ENCODE measurements at regions not wholly inside any gene's neighbourhood (a gene's known extent, or its start where the extent isn't known, plus 50 kb on each side); places are given as distances from the start of the nearest gene placed in this dataset.

DNA sequence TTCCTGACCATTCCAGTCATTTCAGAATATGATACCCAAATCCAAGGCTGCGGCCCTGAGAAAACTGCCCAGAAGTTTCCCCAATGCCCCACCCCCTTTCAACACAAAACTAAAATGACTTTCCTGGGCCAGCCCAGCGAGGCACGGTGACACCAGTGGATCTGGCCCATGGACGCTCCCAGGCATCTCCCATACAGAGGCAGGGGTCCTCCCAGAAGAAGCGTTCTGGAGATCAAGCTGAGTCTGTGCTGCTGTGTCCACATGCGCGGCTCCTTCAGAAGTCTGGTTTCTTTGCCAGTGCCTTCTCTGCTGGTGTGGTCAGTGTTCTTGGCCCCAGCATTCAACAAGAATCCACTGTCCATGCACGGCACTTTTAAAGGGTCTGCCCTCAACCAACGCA, 228.2 kb upstream of the SFSWAP start:
- no peaks in the 10 kb centered on the region for H3K4me1 ChIP-seq (ENCODE audit: control insufficient read depth, insufficient read depth, low read length)
- no peak overlapping the region for H3K4me3 ChIP-seq (ENCODE audit: low read length)
- peaks cover 2% of the 10 kb centered on the region for H3K27me3 ChIP-seq (ENCODE audit: control insufficient read depth, insufficient read depth, low read length)
- H3K9ac ChIP-seq (ENCODE audit: low read length) = no peak overlapping the region
- no peaks in the 10 kb centered on the region for H3K36me3 ChIP-seq (ENCODE audit: control insufficient read depth, insufficient read depth, low read length)
- no peak overlapping the region for H3K27ac ChIP-seq (ENCODE audit: low read depth, low read length)

DNA sequence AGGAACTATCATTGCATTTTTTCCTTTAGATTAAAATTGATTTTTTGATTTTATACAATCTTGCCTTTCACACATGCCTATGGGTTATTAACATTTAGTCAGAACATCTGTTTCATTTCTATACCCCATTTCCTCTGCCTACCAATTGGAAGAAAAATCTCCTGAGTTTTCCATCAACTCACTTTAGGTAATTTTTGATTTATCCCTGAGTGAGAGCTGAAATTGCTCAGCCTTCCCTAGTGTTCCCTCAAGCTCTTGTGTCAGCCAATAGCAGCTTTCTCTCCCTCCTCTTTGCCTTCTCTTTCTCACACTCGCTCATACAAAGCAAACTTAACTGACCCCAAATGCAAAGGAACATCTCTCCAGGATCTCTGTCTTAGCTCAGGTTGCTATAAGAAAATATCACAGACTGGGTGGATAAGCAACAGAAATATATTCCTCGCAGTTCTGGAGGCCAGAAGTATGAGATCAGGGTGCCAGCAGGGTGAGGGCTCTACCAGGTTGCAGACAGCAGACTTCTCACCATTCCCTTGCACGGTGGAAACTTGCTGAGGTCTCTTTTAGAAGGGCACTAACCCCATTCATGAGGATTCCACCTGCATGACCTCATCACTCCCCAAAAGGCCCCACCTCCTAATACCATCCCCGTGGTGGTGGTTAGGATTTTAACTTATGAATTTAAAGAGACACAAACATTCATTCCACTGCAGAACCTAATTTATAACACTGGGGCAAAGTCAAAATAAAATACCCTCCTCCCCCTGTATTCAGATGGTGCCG, 224.2 kb upstream of the SFSWAP start:
- Histone ChIP-seq H3K4me1 (ENCODE audit: control insufficient read depth, insufficient read depth, low read length) (no peaks in the 10 kb centered on the region), H3K27me3 (ENCODE audit: control insufficient read depth, insufficient read depth, low read length) (no peaks in the 10 kb centered on the region), H3K27ac (ENCODE audit: low read depth, low read length) (no peak overlapping the region), H3K9ac (ENCODE audit: low read length) (no peak overlapping the region), H3K36me3 (ENCODE audit: control insufficient read depth, insufficient read depth, low read length) (no peaks in the 10 kb centered on the region), H3K4me3 (ENCODE audit: low read length) (no peak overlapping the region)

DNA sequence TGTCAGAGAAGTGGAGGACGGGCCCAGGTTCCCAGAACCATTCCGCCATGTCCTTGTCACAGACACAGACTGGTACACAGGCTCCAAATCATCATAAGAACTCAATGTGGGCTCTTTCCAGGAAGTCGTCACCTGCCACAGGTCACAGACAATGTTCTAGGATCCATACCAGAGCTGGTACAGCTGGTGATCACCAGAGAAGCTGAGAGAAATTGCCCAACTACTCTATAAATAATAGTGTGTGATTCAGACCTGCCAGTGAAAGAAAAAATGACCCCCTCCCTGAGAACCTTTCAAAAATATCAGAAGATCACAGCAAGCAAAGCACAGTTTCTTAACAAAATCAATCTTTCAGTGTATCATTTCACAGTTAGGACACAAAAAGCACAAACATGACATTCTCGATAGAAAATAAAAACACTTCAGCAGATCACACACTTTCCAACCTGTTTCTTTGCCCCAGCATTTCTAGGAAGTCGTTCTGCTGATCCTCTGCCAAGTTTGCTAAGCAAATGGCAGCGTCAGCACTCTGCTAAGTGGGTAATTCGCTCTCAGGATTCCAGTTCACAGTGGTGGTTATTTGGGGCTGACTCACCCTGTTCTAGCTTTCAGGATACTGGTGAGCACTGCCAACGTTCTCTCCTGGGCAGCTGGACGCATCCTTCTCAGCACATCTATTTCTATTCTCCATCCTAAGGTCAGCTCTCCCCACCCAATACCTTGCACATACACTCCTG, 223.3 kb upstream of the SFSWAP start:
- no peaks in the 10 kb centered on the region for H3K4me1 ChIP-seq (ENCODE audit: control insufficient read depth, insufficient read depth, low read length)
- H3K9ac ChIP-seq (ENCODE audit: low read length) = no peak overlapping the region
- no peaks in the 10 kb centered on the region for H3K36me3 ChIP-seq (ENCODE audit: control insufficient read depth, insufficient read depth, low read length)
- no peaks in the 10 kb centered on the region for H3K27me3 ChIP-seq (ENCODE audit: control insufficient read depth, insufficient read depth, low read length)
- H3K4me3 ChIP-seq (ENCODE audit: low read length) = no peak overlapping the region
- H3K27ac ChIP-seq (ENCODE audit: low read depth, low read length) = no peak overlapping the region

DNA sequence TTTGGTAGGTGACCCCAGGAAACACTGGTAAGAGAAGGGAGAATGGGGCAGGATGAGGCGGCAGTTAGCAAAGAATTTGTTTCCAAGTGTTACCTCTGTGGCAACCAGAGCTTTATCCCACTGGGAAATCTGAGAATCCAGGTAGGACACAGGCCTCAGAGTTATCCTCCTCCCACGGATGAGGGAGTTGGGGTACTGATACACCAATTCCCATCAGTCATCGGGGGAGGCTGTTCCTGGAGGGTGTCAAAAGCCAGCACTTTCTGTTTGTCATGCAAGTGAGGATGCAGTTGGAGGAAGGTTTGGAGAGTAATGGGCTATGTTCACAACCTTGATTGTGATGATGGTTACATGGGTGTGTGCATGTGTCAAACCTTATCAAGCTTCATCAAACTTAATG, 221.2 kb upstream of the SFSWAP start:
- H3K4me3 ChIP-seq (ENCODE audit: low read length) = no peak overlapping the region
- no peaks in the 10 kb centered on the region for H3K4me1 ChIP-seq (ENCODE audit: control insufficient read depth, insufficient read depth, low read length)
- no peaks in the 10 kb centered on the region for H3K36me3 ChIP-seq (ENCODE audit: control insufficient read depth, insufficient read depth, low read length)
- H3K27me3 ChIP-seq (ENCODE audit: control insufficient read depth, insufficient read depth, low read length) = no peaks in the 10 kb centered on the region
- no peak overlapping the region for H3K9ac ChIP-seq (ENCODE audit: low read length)
- H3K27ac ChIP-seq (ENCODE audit: low read depth, low read length) = no peak overlapping the region

DNA sequence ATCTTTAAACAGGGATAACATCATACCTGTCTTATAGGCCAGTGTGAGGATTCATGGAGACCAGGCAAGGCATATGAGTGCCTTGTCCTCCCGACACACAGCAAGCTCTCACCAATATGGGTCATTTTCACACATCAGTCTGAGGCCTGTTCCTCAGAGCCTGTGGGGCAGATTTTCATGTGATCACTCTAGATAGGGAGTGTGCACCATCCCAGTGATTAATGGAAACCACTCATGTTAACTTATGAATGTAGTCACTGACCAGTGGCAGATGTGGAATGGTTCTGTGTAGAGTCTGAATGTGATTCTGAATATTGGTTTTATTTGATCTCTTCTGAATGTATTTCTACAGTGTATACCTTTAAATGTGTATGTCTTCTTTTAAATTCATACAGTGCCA, 219.7 kb upstream of the SFSWAP start:
- Histone ChIP-seq H3K27ac (ENCODE audit: low read depth, low read length) (no peak overlapping the region), H3K4me3 (ENCODE audit: low read length) (no peak overlapping the region), H3K9ac (ENCODE audit: low read length) (no peak overlapping the region), H3K4me1 (ENCODE audit: control insufficient read depth, insufficient read depth, low read length) (no peaks in the 10 kb centered on the region), H3K27me3 (ENCODE audit: control insufficient read depth, insufficient read depth, low read length) (no peaks in the 10 kb centered on the region), H3K36me3 (ENCODE audit: control insufficient read depth, insufficient read depth, low read length) (no peaks in the 10 kb centered on the region)

DNA sequence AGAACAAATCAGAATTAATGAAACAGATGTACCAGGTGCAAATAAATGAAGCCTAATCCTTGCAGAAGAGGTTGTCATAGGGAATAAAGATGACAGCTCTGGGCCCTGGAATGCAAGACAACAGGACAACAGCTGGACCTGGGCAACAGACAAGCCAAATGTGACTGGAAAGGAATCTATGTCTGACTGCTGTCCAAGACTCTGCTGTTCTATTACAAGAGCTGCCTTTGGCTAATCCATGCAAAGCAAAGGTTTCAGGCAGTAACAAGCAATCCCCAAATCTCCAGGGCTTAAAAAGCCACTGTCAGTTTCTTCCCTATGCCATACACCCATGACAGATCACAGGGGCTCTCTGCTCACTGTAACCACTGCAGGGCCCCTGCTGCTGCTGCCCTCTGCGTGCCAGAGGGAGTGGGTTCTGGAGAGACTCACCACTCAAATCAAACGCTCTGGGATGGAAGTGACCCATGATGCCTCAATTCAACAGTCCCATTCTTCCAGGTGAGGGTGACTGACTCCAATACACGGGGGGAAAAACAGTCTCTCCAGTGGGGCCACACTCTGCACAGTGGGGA, 218.9 kb upstream of the SFSWAP start:
- no peak overlapping the region for H3K27ac ChIP-seq (ENCODE audit: low read depth, low read length)
- H3K9ac ChIP-seq (ENCODE audit: low read length) = no peak overlapping the region
- no peaks in the 10 kb centered on the region for H3K4me1 ChIP-seq (ENCODE audit: control insufficient read depth, insufficient read depth, low read length)
- no peaks in the 10 kb centered on the region for H3K27me3 ChIP-seq (ENCODE audit: control insufficient read depth, insufficient read depth, low read length)
- no peaks in the 10 kb centered on the region for H3K36me3 ChIP-seq (ENCODE audit: control insufficient read depth, insufficient read depth, low read length)
- no peak overlapping the region for H3K4me3 ChIP-seq (ENCODE audit: low read length)

DNA sequence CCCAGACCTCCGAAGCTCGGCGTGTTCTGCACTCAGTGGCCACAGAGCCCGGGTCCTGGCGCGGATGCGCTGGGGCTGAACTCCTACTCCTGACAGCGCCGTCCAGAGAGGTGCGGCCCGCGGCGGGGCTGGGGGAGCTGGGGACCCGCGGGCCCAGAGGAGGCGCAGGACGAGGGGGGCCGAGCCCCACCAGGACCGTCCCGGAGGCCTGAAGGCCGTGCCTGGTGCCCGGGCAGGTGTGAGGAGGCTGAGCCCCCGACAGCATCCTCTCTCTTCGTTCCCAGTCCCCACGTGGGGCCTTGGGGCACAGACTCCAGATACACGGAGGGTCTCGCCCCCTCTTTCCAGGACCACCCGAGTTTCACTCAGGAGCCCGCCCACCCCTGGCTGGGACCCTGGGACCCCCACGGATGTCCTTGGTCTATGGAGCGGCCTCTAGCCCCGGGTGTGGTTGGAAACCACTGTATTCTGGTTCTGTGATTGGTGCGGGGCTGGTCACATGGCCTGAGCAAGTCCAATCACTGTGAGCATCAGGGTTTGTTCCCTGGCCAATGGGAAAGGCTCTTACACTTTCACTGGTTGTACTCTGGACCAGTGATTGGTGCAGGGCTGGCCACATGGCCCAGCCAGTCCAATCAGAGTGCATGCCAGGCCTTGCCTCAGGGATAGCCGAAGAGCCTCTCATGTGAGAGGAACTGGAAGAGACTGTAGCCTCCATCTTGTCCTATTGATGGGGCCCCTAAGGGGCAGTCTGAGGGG, 217.6 kb upstream of the SFSWAP start:
- Histone ChIP-seq H3K9ac (ENCODE audit: low read length) (no peak overlapping the region), H3K27me3 (ENCODE audit: control insufficient read depth, insufficient read depth, low read length) (no peaks in the 10 kb centered on the region), H3K4me1 (ENCODE audit: control insufficient read depth, insufficient read depth, low read length) (no peaks in the 10 kb centered on the region), H3K36me3 (ENCODE audit: control insufficient read depth, insufficient read depth, low read length) (no peaks in the 10 kb centered on the region), H3K27ac (ENCODE audit: low read depth, low read length) (no peak overlapping the region), H3K4me3 (ENCODE audit: low read length) (no peak overlapping the region)

DNA sequence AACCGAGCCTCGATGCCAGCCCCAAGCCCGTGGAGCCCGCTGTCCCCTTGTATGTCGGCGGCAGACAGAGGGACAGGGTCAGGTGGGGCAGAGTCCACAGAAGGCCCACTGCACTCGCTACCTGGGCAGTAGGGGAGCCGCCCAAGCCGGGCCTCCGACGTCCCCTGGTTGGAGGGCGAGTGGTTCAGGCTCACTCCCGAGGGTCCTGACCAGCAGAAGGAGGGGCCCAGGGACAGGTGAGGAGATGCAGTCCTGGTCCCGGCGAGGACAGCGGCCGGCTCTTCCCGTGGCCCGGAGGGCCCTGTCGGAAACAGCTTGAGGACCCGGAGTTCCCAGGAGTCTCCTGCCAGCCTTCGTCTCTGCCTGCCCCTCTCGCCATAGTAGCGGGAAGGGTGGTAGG, 216.7 kb upstream of the SFSWAP start:
- no peaks in the 10 kb centered on the region for H3K27me3 ChIP-seq (ENCODE audit: control insufficient read depth, insufficient read depth, low read length)

DNA sequence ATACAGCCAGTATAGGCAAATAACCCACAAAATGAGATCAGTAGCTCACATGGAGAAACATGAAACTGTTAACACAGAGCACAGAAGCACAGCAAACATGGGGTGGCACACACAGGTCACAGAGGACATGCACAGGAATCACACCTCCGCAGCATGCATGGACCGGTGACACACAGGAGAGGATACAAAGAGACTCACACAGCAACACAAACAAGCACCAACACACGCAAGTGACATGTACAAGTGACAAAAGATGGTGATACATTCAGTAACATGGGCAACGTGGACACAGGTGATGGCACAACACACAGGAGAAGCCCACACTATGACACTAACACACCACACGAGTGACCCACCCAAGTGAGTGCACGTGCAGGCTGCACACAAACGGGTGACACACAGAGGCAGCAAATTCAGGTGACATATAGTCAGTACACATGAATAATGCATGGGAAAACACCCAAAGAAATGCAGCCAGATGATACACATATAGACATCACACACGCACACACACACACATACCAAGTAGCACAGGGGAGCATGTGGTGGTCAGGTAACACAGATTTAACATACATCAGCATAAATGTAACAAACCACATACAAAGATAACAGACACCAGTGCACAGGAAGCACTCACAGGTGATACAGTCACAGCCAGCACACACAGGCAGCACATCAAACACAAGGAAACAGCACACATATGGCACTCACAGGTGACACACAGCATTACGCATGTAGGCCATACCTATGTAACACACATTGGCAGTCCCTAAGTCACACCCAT, 216.0 kb upstream of the SFSWAP start:
- Histone ChIP-seq H3K27ac (ENCODE audit: low read depth, low read length) (no peak overlapping the region), H3K4me1 (ENCODE audit: control insufficient read depth, insufficient read depth, low read length) (no peaks in the 10 kb centered on the region), H3K9ac (ENCODE audit: low read length) (no peak overlapping the region), H3K27me3 (ENCODE audit: control insufficient read depth, insufficient read depth, low read length) (no peaks in the 10 kb centered on the region), H3K36me3 (ENCODE audit: control insufficient read depth, insufficient read depth, low read length) (no peaks in the 10 kb centered on the region), H3K4me3 (ENCODE audit: low read length) (no peak overlapping the region)

More for the DNA sequence above, 216.7 kb upstream of the SFSWAP start:
- Histone ChIP-seq H3K36me3 (ENCODE audit: control insufficient read depth, insufficient read depth, low read length) (no peaks in the 10 kb centered on the region), H3K9ac (ENCODE audit: low read length) (no peak overlapping the region), H3K4me3 (ENCODE audit: low read length) (no peak overlapping the region), H3K4me1 (ENCODE audit: control insufficient read depth, insufficient read depth, low read length) (no peaks in the 10 kb centered on the region), H3K27ac (ENCODE audit: low read depth, low read length) (no peak overlapping the region)

DNA sequence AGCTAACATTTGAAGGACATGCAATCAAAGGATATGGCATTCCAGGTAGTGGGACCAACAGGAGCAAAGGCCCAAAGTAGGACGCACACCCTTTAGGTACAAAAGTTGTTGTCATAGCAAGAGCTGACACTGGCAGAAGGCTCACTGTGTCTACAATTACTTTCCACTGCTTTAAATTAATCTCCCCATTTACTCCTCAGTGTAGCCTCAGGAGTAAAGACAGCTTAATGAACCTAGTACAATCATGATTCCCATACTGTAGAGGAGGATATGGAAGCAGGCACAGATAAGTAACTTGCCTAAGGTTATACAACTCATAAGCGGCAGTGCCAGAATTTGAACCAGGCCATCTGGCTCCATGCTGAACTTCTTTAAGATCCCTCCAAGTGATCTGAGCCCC, 212.9 kb upstream of the SFSWAP start:
- Histone ChIP-seq H3K27ac (ENCODE audit: low read depth, low read length) (no peak overlapping the region), H3K27me3 (ENCODE audit: control insufficient read depth, insufficient read depth, low read length) (no peaks in the 10 kb centered on the region), H3K9ac (ENCODE audit: low read length) (no peak overlapping the region), H3K36me3 (ENCODE audit: control insufficient read depth, insufficient read depth, low read length) (no peaks in the 10 kb centered on the region), H3K4me1 (ENCODE audit: control insufficient read depth, insufficient read depth, low read length) (no peaks in the 10 kb centered on the region), H3K4me3 (ENCODE audit: low read length) (no peak overlapping the region)

DNA sequence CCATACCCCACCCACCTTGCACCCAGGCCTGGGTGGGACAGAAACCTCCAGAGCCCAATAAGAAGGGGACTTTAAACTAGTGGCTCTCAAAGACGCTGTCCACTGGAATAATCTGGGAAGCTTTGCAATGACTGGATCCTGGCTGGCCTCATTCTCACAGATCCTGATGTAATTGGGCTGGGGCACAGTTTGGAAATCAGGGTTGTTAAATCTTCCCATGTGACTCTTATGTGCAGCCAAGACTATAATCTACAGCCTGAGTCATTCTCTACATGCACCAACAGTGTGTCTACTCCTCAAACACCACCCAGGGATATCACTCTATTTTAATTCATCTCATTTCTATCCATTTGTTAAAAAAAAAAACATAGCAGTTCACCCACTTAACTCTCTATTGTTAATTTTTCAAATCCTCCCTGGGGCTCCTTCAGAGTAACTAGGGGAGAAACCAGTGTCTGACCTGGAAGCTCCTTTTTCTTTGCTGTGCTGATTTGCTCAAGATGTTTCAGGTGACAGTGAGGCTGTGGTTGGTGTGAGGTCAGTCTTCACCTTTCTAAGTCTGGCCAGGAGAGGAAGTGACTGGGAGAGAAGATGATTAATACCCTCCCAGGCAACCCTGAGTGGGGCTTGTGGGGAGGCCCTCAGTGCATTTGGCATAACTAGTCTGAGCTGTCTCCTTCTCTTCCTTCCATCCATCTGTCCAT, 211.6 kb upstream of the SFSWAP start:
- Histone ChIP-seq H3K4me1 (ENCODE audit: control insufficient read depth, insufficient read depth, low read length) (no peaks in the 10 kb centered on the region), H3K27ac (ENCODE audit: low read depth, low read length) (no peak overlapping the region), H3K27me3 (ENCODE audit: control insufficient read depth, insufficient read depth, low read length) (no peaks in the 10 kb centered on the region), H3K36me3 (ENCODE audit: control insufficient read depth, insufficient read depth, low read length) (no peaks in the 10 kb centered on the region), H3K4me3 (ENCODE audit: low read length) (no peak overlapping the region), H3K9ac (ENCODE audit: low read length) (no peak overlapping the region)

All from rectal smooth muscle tissue (tissue), 1 donor.